Omental fat pad (tissue), 3 donors: ENCODE measurements at regions not wholly inside any gene's neighbourhood (a gene's known extent, or its start where the extent isn't known, plus 50 kb on each side); places are given as distances from the start of the nearest gene placed in this dataset.

Source experiments
- ATAC-seq: fragments of 150-250 bp; one replicate; pipeline ENCODE4 v1.9.1; 2016; ENCODE audit warnings: mild to moderate bottlenecking, moderate library complexity; ENCODE audit not compliant: low FRiP score
- DNase-seq: peaks from one replicate; pipeline ENCODE4 v3.0.0-alpha.2; 2019; ENCODE audit warnings: low spot score
- CTCF ChIP-seq, 3 donors: fragments of 450-650 bp; IDR thresholded peaks; one replicate each; pipeline ENCODE4 v1.5.1; 2016 to 2017; ENCODE audit warnings: antibody characterized with exemption in 3 of 3, mild to moderate bottlenecking in 3 of 3, moderate library complexity in 2 of 3

- no peak for ATAC-seq
- DNase-seq: no peak
Observed at GRCh38 chr11:79990141-79990540, 549.3 kb upstream of the TENM4 start.

GRCh38 chr11:79982185-79982584 is 541.4 kb upstream of the TENM4 start:
- no peak for TF ChIP-seq CTCF (IDR thresholded peaks at IDR 0.05)
- ATAC-seq (no peak), DNase-seq (no peak)

More at GRCh38 chr11:79990141-79990540, 549.3 kb upstream of the TENM4 start:
- TF ChIP-seq CTCF (IDR thresholded peaks at IDR 0.05): no peak

GRCh38 chr11:79980916-79981315 is 540.1 kb upstream of the TENM4 start:
- DNase-seq (no peak), ATAC-seq (no peak)
- no peak for TF ChIP-seq CTCF (IDR thresholded peaks at IDR 0.05)

GRCh38 chr11:79973721-79974617 is 533.1 kb upstream of the TENM4 start:
- no peak for TF ChIP-seq CTCF (IDR thresholded peaks at IDR 0.05)
- no peak for DNase-seq
- no peak for ATAC-seq

GRCh38 chr11:79971255-79971654 is 530.4 kb upstream of the TENM4 start:
- DNase-seq: no peak
- TF ChIP-seq CTCF (IDR thresholded peaks at IDR 0.05): no peak
- ATAC-seq: no peak

GRCh38 chr11:79966592-79966991 is 525.8 kb upstream of the TENM4 start:
- TF ChIP-seq CTCF (IDR thresholded peaks at IDR 0.05): no peak
- ATAC-seq (no peak), DNase-seq (no peak)
